ENCODE measurements at regions not wholly inside any gene's neighbourhood (a gene's known extent, or its start where the extent isn't known, plus 50 kb on each side); places are given as distances from the start of the nearest gene placed in this dataset.
"Not testable (repeated sequence)": the region's sequence is repeated elsewhere in the genome, so short reads cannot be mapped to it uniquely, and the experiment has no call there.

GRCh38 chr5:154702477-154702876 is 52.7 kb upstream of the LARP1 start:
- no peak for DNase-seq

GRCh38 chr5:154701725-154702124 is 53.5 kb upstream of the LARP1 start:
- not testable (repeated sequence) for DNase-seq

DNA sequence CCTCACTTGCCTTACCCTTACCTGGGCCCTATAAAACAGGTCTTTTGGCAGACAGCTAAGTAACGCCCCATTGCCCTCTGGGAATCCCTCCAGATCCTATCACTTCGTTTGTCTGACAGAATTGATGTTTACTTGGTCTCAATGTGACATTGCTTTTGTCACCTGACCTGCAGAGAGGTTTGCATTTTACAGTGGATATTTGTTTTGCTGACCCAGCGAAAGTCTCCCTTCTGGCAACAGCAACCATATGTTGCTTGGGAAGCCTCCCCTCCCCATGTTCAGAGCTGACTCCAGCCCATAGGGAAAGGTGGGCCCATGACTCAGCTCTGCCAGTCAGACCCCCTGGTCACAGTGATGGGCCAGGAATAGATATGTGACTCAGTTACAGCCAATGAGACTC is 54.0 kb upstream of the LARP1 start:
- no peak for DNase-seq

GRCh38 chr5:154700289-154700928 is 54.8 kb upstream of the LARP1 start:
- not testable (repeated sequence) for DNase-seq

GRCh38 chr5:154698763-154699162 is 56.4 kb upstream of the LARP1 start:
- no peak for DNase-seq

DNA sequence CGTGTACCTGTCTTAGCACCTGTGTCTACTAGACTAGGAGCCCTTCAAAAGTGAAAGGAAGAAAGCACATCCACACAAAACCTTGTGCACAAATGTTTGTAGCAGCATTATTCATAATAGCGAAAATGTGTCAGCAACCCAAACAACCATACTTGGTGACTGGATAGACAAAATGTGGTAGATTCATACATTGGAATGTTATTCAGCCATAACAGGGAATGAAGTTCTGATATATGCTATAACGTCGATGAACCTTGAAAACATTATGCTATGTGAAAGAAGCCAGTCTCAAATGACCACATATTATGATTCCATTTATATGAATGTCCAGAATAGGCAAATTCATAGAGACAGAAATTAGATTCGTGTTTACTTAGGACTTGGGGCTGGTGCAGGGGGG is 57.8 kb upstream of the LARP1 start:
- DNase-seq: no peak

DNA sequence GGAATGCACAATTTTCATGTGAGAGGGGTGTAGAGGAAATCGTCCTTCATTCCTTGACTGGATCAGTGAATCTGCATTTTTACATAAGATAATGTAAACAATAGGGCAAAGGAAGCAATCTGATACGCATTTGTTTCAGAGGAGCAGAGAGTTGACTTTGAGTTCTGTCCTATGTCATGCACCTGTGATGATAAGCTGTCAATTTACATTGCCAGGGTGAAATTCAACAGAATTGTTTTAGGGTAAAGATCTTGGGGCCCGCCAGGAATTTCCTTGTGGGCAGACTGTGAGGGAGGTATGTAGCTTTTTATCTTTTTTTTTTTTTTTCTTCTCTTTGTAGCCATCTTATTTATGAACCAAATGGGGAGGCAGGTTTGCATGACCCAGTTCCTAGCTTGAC is 58.3 kb upstream of the LARP1 start:
- DNase-seq: no peak

DNA sequence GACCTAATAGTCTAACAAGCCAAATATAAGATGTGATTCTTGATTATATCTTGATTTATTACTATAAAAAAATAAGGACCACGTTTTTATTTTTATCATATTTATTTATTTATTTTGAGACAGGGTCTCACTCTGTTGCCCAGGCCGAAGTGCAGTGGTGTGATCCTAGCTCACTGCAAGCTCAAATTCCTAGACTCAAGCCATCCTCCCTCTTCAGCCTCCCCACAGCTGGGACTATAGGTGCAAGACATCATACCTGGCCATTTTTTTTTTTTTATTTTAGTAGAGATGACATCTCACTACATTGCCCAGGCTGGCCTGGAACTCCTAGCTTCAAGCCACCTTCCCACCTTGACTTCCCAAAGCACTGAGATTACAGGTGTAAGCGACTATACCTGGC is 61.0 kb upstream of the LARP1 start:
- DNase-seq: no peak

GRCh38 chr5:154690488-154690887 is 64.7 kb upstream of the LARP1 start:
- no peak for DNase-seq

GRCh38 chr5:154686490-154686889 is 68.7 kb upstream of the LARP1 start:
- DNase-seq: no peak

GRCh38 chr5:154683101-154683880 is 71.9 kb upstream of the LARP1 start:
- no peak for DNase-seq

GRCh38 chr5:154679501-154679900 is 75.7 kb upstream of the LARP1 start:
- no peak for DNase-seq

- no peak for DNase-seq
Measured at GRCh38 chr5:154677921-154678320, 77.3 kb upstream of the LARP1 start.

GRCh38 chr5:154676508-154676907 is 78.7 kb upstream of the LARP1 start:
- DNase-seq: no peak

DNA sequence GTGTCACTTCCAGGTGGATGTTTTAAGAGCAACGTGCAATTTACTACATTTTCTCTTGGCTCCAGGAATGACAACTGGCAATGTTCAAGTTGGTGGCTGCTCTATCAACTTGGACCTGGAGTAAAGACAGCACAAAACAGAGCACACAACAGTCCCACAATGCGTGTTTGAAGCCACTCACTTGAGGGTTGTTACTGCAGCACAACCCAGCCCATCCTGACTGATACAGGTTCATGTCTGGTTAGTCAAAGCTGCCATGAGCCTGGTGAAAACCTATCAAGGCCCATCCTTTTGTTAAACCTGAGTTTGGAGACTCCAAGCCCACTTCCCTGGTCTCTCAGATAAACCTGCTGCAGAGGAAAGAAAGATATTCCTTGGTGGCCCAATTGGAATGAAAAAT is 81.1 kb upstream of the LARP1 start:
- DNase-seq: no peak

DNA sequence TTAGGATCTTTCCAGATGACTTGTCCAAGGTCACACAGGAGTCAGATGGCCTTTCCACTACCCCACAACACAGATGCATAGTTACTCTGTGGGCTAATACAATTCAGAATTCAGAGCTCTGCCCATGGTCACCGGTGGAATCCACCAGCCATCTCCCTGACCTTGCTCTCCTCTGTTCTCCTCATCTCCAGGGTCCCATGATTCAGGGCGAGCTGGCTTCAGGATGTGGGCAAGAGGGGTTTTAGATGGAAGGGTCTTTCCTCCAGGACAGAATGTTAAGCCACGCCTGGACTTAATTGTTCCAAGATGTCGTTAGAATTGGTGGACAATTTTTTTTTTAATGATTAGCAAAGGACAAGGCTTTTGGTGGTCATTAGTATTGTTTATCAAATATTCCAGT is 81.7 kb upstream of the LARP1 start:
- no peak for DNase-seq

GRCh38 chr5:154669913-154670312 is 85.3 kb upstream of the LARP1 start:
- DNase-seq: not testable (repeated sequence)

- no peak for DNase-seq
Measured at GRCh38 chr5:154669402-154669801, 85.8 kb upstream of the LARP1 start.

GRCh38 chr5:154664869-154665268 is 90.3 kb upstream of the LARP1 start:
- DNase-seq: no peak

DNA sequence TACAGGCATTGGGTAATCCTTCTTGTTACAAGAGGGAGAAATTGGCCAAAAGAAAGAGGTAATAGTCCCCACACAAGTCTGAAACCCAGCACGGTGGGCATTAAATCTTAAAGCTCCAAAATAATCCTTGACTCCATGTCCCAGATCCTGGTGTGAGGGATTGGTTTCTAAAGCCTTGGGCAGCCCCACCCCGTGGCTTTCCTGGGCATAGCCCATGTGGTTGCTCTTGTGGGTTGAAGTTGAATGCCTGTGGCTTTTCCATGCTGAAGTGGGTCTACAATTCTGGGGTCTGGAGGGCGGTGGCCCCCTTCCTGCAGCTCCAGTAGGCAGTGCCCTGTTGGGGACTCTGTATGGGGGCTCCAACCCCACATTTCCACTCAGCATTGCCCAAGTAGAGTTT is 91.8 kb upstream of the LARP1 start:
- no peak for DNase-seq

- no peak for DNase-seq
Measured at GRCh38 chr5:154654486-154655371, 100.4 kb upstream of the LARP1 start.

- DNase-seq: no peak
Measured at GRCh38 chr5:154653764-154654485, 101.3 kb upstream of the LARP1 start.

GRCh38 chr5:154653418-154653763 is 101.8 kb upstream of the LARP1 start:
- no peak for DNase-seq
